ENCODE measurements at regions not wholly inside any gene's neighbourhood (a gene's known extent, or its start where the extent isn't known, plus 50 kb on each side); places are given as distances from the start of the nearest gene placed in this dataset.

- Histone ChIP-seq H3K4me1 (no peaks in the 10 kb centered on the region), H3K36me3 (no peaks in the 10 kb centered on the region), H3K27ac (no peak overlapping the region), H3K27me3 (no peaks in the 10 kb centered on the region), H3K9me3 (no peaks in the 10 kb centered on the region), H3K4me3 (no peak overlapping the region)
- WGBS, 2 donors, result 90 to 93% methylated on average over 5 to 8 of the region's 8 CpGs
- no peak for ATAC-seq (ENCODE audit: low FRiP score in 2 of 2)
- TF ChIP-seq EP300 (IDR thresholded peaks at IDR 0.05) (no peak), POLR2A (IDR thresholded peaks at IDR 0.05) (no peak), POLR2AphosphoS5 (IDR thresholded peaks at IDR 0.05) (no peak)
- TF ChIP-seq, protein P1, sequence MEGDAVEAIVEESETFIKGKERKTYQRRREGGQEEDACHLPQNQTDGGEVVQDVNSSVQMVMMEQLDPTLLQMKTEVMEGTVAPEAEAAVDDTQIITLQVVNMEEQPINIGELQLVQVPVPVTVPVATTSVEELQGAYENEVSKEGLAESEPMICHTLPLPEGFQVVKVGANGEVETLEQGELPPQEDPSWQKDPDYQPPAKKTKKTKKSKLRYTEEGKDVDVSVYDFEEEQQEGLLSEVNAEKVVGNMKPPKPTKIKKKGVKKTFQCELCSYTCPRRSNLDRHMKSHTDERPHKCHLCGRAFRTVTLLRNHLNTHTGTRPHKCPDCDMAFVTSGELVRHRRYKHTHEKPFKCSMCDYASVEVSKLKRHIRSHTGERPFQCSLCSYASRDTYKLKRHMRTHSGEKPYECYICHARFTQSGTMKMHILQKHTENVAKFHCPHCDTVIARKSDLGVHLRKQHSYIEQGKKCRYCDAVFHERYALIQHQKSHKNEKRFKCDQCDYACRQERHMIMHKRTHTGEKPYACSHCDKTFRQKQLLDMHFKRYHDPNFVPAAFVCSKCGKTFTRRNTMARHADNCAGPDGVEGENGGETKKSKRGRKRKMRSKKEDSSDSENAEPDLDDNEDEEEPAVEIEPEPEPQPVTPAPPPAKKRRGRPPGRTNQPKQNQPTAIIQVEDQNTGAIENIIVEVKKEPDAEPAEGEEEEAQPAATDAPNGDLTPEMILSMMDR (IDR thresholded peaks at IDR 0.05), result no peak
- DNase-seq, result no peak
Measured at GRCh38 chr5:2910401-2911175, 159.1 kb upstream of the IRX2 start.

DNA sequence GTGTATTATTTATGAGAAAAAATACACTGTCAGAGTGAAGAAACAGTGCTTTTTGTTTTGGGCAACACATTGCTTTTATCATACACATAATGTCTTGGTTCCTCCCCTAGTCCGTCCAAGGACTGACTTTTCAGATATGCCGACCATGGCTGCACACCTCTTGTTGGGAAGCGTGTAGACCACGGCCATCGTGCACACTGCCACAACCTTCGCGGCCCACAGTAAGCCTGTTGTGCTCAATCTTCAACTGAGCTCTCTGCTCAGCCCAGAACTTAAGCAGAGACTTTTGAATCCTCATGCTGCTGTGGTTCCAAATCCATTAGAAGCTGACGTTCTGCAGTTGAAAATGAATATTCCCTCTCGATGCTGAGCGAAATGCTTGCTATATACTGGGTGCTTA lies 157.6 kb upstream of the IRX2 start:
- TF ChIP-seq EP300 (IDR thresholded peaks at IDR 0.05) (no peak), POLR2AphosphoS5 (IDR thresholded peaks at IDR 0.05) (no peak), POLR2A (IDR thresholded peaks at IDR 0.05) (no peak)
- TF ChIP-seq, protein P1 (IDR thresholded peaks at IDR 0.05), result no peak
- Histone ChIP-seq H3K4me1 (no peaks in the 10 kb centered on the region), H3K27me3 (no peaks in the 10 kb centered on the region), H3K4me3 (no peak overlapping the region), H3K27ac (no peak overlapping the region), H3K36me3 (no peaks in the 10 kb centered on the region), H3K9me3 (no peaks in the 10 kb centered on the region)
- DNase-seq (no peak), ATAC-seq (ENCODE audit: low FRiP score in 2 of 2) (no peak)
- WGBS, 2 donors, result 87 to 91% methylated on average over 10 of the region's 10 CpGs

- Histone ChIP-seq H3K36me3 (no peaks in the 10 kb centered on the region), H3K4me1 (no peaks in the 10 kb centered on the region), H3K4me3 (no peak overlapping the region), H3K27me3 (no peaks in the 10 kb centered on the region), H3K27ac (no peak overlapping the region), H3K9me3 (no peaks in the 10 kb centered on the region)
- DNase-seq (no peak), ATAC-seq (ENCODE audit: low FRiP score in 2 of 2) (no peak)
- WGBS, 2 donors, result 71 to 79% methylated on average over 3 to 4 of the region's 4 CpGs
- TF ChIP-seq POLR2AphosphoS5 (IDR thresholded peaks at IDR 0.05) (no peak), EP300 (IDR thresholded peaks at IDR 0.05) (no peak), POLR2A (IDR thresholded peaks at IDR 0.05) (no peak)
- TF ChIP-seq, protein P1 (IDR thresholded peaks at IDR 0.05), result no peak
Measured at GRCh38 chr5:2908086-2908485, 156.6 kb upstream of the IRX2 start.

- Histone ChIP-seq H3K4me3 (no peak overlapping the region), H3K36me3 (no peaks in the 10 kb centered on the region), H3K27me3 (no peaks in the 10 kb centered on the region), H3K9me3 (no peaks in the 10 kb centered on the region), H3K27ac (no peak overlapping the region), H3K4me1 (no peaks in the 10 kb centered on the region)
- WGBS, 2 donors, result 83 to 84% methylated on average over 8 of the region's 8 CpGs
- no peak for TF ChIP-seq EP300 (IDR thresholded peaks at IDR 0.05)
- TF ChIP-seq, protein P1 (IDR thresholded peaks at IDR 0.05), result no peak
- no peak for DNase-seq
- no peak for ATAC-seq (ENCODE audit: low FRiP score in 2 of 2)
Measured at GRCh38 chr5:2906302-2907090, 155.0 kb upstream of the IRX2 start.
